A549 (cell line): ENCODE measurements at regions not wholly inside any gene's neighbourhood (a gene's known extent, or its start where the extent isn't known, plus 50 kb on each side); places are given as distances from the start of the nearest gene placed in this dataset.

Source experiments
- ATAC-seq, 2 experiments: fragments of 200-7000 bp in 1 of 2; fragments of >200 bp in 1 of 2; cut with Nextera tagmentation in 1 of 2; cut with Tn5 transposase in 1 of 2; 3 replicates each; pipeline versions ENCODE4 v1.8.0 to v1.9.1; 2018 to 2020; ENCODE audit warnings: mild to moderate bottlenecking in 1 of 2, moderate library complexity in 1 of 2
- CTCF ChIA-PET: fragments of 300-600 bp; sonication (Branson Sonifier 250); formaldehyde crosslinking; extraction: SDS; loops from one replicate; lab custom pipeline; 2021; ENCODE audit warnings: antibody characterized with exemption, inconsistent platforms; lab: Yijun Ruan, JAX
- POLR2A ChIA-PET: fragments of 350-600 bp; formaldehyde crosslinking; extraction: SDS; loops from one replicate; lab custom pipeline; 2021; ENCODE audit warnings: antibody characterized with exemption, inconsistent platforms; lab: Yijun Ruan, JAX
- DNase-seq, 2 experiments: peaks; one replicate each; pipeline versions ENCODE4 v3.0.0 to v3.0.0-alpha.2; 2011 to 2016; ENCODE audit warnings: low read depth in 1 of 2, low spot score in 1 of 2
- FAIRE-seq: peaks from 2 replicates; lab custom pipeline; 2011; peaks lifted over from hg19 to GRCh38; lab: Jason Lieb, UNC
- H3K27ac ChIP-seq, 2 experiments: fragments of >200 bp; sonication (Bioruptor Twin); formaldehyde crosslinking; 3 replicates each; pipeline ENCODE4 v1.5.1; 2016 to 2017
- H3K4me1 ChIP-seq: fragments of >200 bp; sonication (Bioruptor Twin); formaldehyde crosslinking; 3 replicates; pipeline ENCODE4 v1.6.1; 2016
- H3K4me2 ChIP-seq: fragments of >200 bp; sonication (Bioruptor Twin); formaldehyde crosslinking; 3 replicates; pipeline ENCODE4 v1.6.1; 2016
- H3K4me3 ChIP-seq: fragments of >200 bp; sonication (Bioruptor Twin); formaldehyde crosslinking; 3 replicates; pipeline ENCODE4 v1.5.1; 2016
- H3K9me3 ChIP-seq: fragments of >200 bp; sonication (Bioruptor Twin); formaldehyde crosslinking; 3 replicates; pipeline ENCODE4 v1.6.1; 2016
- BHLHE40 ChIP-seq: IDR thresholded peaks from 2 replicates; pipeline ENCODE4 v1.6.1; 2012; ENCODE audit warnings: low read depth, low read length, inconsistent platforms
- CEBPB ChIP-seq, 2 experiments: fragments of >200 bp in 1 of 2; sonication (Bioruptor Twin) in 1 of 2; formaldehyde crosslinking in 1 of 2; IDR thresholded peaks; 2 replicates each; pipeline ENCODE4 v1.6.1; 2012 to 2016
- CHD2 ChIP-seq: fragments of 150-350 bp; IDR thresholded peaks from 2 replicates; pipeline ENCODE4 v1.6.1; 2014; ENCODE audit warnings: low read length; ENCODE audit not compliant: partially characterized antibody
- CHD4 ChIP-seq: fragments of 200-600 bp; sonication (generic); IDR thresholded peaks from 2 replicates; pipeline ENCODE4 v1.6.1; 2016; ENCODE audit warnings: antibody characterized with exemption, mild to moderate bottlenecking, borderline replicate concordance
- EHMT2 ChIP-seq: fragments of 200-600 bp; sonication (generic); IDR thresholded peaks from 2 replicates; pipeline ENCODE4 v1.6.1; 2016; ENCODE audit warnings: antibody characterized with exemption, low read depth, mild to moderate bottlenecking, moderate library complexity
- ELK1 ChIP-seq: fragments of 150-350 bp; IDR thresholded peaks from 2 replicates; pipeline ENCODE4 v1.6.1; 2014; ENCODE audit warnings: low read depth, mild to moderate bottlenecking, low read length
- ESRRA ChIP-seq: fragments of 150-350 bp; IDR thresholded peaks from 2 replicates; pipeline ENCODE4 v1.6.1; 2014; ENCODE audit warnings: mild to moderate bottlenecking, low read length, borderline replicate concordance
- FOSL2 ChIP-seq, 2 experiments: fragments of 450-650 bp in 1 of 2; fragments of >200 bp in 1 of 2; sonication (Bioruptor Twin) in 1 of 2; formaldehyde crosslinking; IDR thresholded peaks; 2 replicates each; pipeline versions ENCODE4 v1.5.0 to v1.6.1; 2016 to 2020; ENCODE audit warnings: mild to moderate bottlenecking in 1 of 2, moderate library complexity in 1 of 2
- HDAC2 ChIP-seq: fragments of 200-600 bp; sonication (generic); IDR thresholded peaks from 2 replicates; pipeline ENCODE4 v1.6.1; 2016
- HES2 ChIP-seq: fragments of >200 bp; sonication (Bioruptor Twin); formaldehyde crosslinking; IDR thresholded peaks from 2 replicates; pipeline ENCODE4 v1.6.1; 2016
- HEYL ChIP-seq: fragments of 250-450 bp; sonication (Bioruptor Pico); IDR thresholded peaks from 2 replicates; pipeline ENCODE4 v1.8.0; 2021; ENCODE audit warnings: mild to moderate bottlenecking, moderate library complexity
- HOXB5 ChIP-seq: fragments of 250-450 bp; sonication (Bioruptor Pico); IDR thresholded peaks from 2 replicates; pipeline ENCODE4 v1.5.0; 2020; ENCODE audit warnings: mild to moderate bottlenecking, moderate library complexity
- JUNB ChIP-seq: fragments of >200 bp; sonication (Bioruptor Twin); formaldehyde crosslinking; IDR thresholded peaks from 2 replicates; pipeline ENCODE4 v1.6.1; 2016
- KDM5A ChIP-seq: fragments of 200-600 bp; sonication (generic); IDR thresholded peaks from 2 replicates; pipeline ENCODE4 v1.6.1; 2016; ENCODE audit warnings: antibody characterized with exemption, mild to moderate bottlenecking
- MAFK ChIP-seq: fragments of 450-650 bp; IDR thresholded peaks from 2 replicates; pipeline ENCODE4 v1.6.1; 2014; ENCODE audit not compliant: partially characterized antibody
- MAX ChIP-seq: IDR thresholded peaks from 2 replicates; pipeline ENCODE4 v1.6.1; 2012
- MYC ChIP-seq: IDR thresholded peaks from 2 replicates; pipeline ENCODE4 v1.6.1; 2012; ENCODE audit warnings: mild to moderate bottlenecking, inconsistent platforms, low read length, improper control_type of control experiment, borderline replicate concordance
- NPAS2 ChIP-seq: fragments of 250-450 bp; sonication (Bioruptor Pico); IDR thresholded peaks from 2 replicates; pipeline ENCODE4 v1.8.0; 2022; ENCODE audit warnings: mild to moderate bottlenecking, moderate library complexity, borderline replicate concordance
- PBX3 ChIP-seq: IDR thresholded peaks from 2 replicates; pipeline ENCODE4 v1.6.1; 2012
- POLR2A ChIP-seq: IDR thresholded peaks from 2 replicates; pipeline ENCODE4 v1.6.1; 2012; ENCODE audit warnings: mild to moderate bottlenecking, low read length
- POLR2AphosphoS2 ChIP-seq: conservative IDR thresholded peaks from 2 replicates; pipeline ENCODE4 v1.6.1; 2012; ENCODE audit warnings: low read length, improper control_type of control experiment, inconsistent platforms
- RARB ChIP-seq: fragments of 250-450 bp; sonication (Bioruptor Pico); IDR thresholded peaks from 2 replicates; pipeline ENCODE4 v1.8.0; 2021; ENCODE audit warnings: mild to moderate bottlenecking, moderate library complexity
- REST ChIP-seq: fragments of 200-600 bp; sonication (generic); IDR thresholded peaks from 2 replicates; pipeline ENCODE4 v1.6.1; 2016; ENCODE audit warnings: antibody characterized with exemption, mild to moderate bottlenecking, moderate library complexity
- RFX5 ChIP-seq: fragments of 450-650 bp; IDR thresholded peaks from 2 replicates; pipeline ENCODE4 v1.7.1; 2014; ENCODE audit warnings: antibody characterized with exemption, mild to moderate bottlenecking, moderate library complexity
- RNF2 ChIP-seq: fragments of 200-600 bp; sonication (generic); IDR thresholded peaks from 2 replicates; pipeline ENCODE4 v1.6.1; 2016; ENCODE audit warnings: low read depth, mild to moderate bottlenecking, antibody characterized with exemption, moderate library complexity, borderline replicate concordance
- SMC3 ChIP-seq: fragments of >200 bp; sonication (Bioruptor Twin); formaldehyde crosslinking; IDR thresholded peaks from 3 replicates; pipeline ENCODE4 v1.6.1; 2018; ENCODE audit warnings: inconsistent platforms
- SREBF2 ChIP-seq: fragments of 450-650 bp; IDR thresholded peaks from 2 replicates; pipeline ENCODE4 v1.6.1; 2014; ENCODE audit warnings: mild to moderate bottlenecking, moderate library complexity
- USF2 ChIP-seq: fragments of 450-650 bp; IDR thresholded peaks from 2 replicates; pipeline ENCODE4 v1.6.1; 2014; ENCODE audit warnings: antibody characterized with exemption
- ZC3H11A ChIP-seq: fragments of 450-650 bp; IDR thresholded peaks from 2 replicates; pipeline ENCODE4 v1.6.1; 2014; ENCODE audit warnings: antibody characterized with exemption, mild to moderate bottlenecking
- WGBS: methylation state at CpG from one replicate; pipeline ENCODE4 v1.1.6; 2017; ENCODE audit errors: missing lambda C conversion rate; 5-methylcytosine and 5-hydroxymethylcytosine counted together

- no peak overlapping the region for H3K27ac ChIP-seq
- no peak overlapping the region for H3K4me2 ChIP-seq
- H3K4me1 ChIP-seq = peaks cover 3% of the 10 kb centered on the region; the same call in 1 of the 3 replicates
- 7% methylated on average over 1 of the region's 1 CpG for WGBS
- DNase-seq (no peak), FAIRE-seq (no peak), ATAC-seq (no peak)
- 0 out of 3 replicates have a peak, but pooled peaks cover 2% of the 10 kb centered on the region for H3K9me3 ChIP-seq
- no peak overlapping the region for H3K4me3 ChIP-seq
- CTCF ChIA-PET = interaction anchor here (1.7 to 4.3 kb wide), 2 partner anchors 555 to 619 kb away, joined by 4 to 18 read pairs; no protein-coding TSS in a partner anchor
- TF ChIP-seq EHMT2 (no peak), POLR2AphosphoS2 (no peak), REST (no peak), SMC3 (no peak), RFX5 (no peak), JUNB (peak; percentile 59), NPAS2 (CRISPR knock-in tag) (no peak), CHD2 (no peak), MYC (no peak), HEYL (CRISPR knock-in tag) (no peak), KDM5A (no peak), USF2 (no peak), RARB (CRISPR knock-in tag) (no peak), CHD4 (no peak), POLR2A (no peak), HDAC2 (no peak), ESRRA (no peak), ELK1 (no peak), MAFK (peak; percentile 89), MAX (no peak), PBX3 (no peak), SREBF2 (no peak), HES2 (peak; percentile 71), ZC3H11A (no peak), BHLHE40 (no peak), HOXB5 (CRISPR knock-in tag) (no peak), CEBPB (IDR thresholded peaks at IDR 0.05) (peak; percentile 74 to 88), RNF2 (no peak), FOSL2 (IDR thresholded peaks at IDR 0.05) (peak; percentile 69), FOSL2 (CRISPR knock-in tag; IDR thresholded peaks at IDR 0.05) (peak; percentile 92)
- TF ChIP-seq, all 56 proteins: peak for 5
- POLR2A ChIA-PET = no interaction called here
Observed at GRCh38 chr1:221429264-221429663, 312.6 kb downstream of the DUSP10 start.
